Lower lobe of right lung (tissue), 2 donors: ENCODE measurements at regions not wholly inside any gene's neighbourhood (a gene's known extent, or its start where the extent isn't known, plus 50 kb on each side); places are given as distances from the start of the nearest gene placed in this dataset.
"Not testable (repeated sequence)": the region's sequence is repeated elsewhere in the genome, so short reads cannot be mapped to it uniquely, and the experiment has no call there.

Experiments used
- ATAC-seq, 2 donors: fragments of 200-7000 bp; cut with Tn5 transposase; one replicate each; pipeline ENCODE4 v1.9.1; 2020 to 2022; ENCODE audit warnings: mild to moderate bottlenecking in 2 of 2, moderate library complexity in 2 of 2
- DNase-seq: peaks from one replicate; pipeline ENCODE4 v3.0.0-alpha.2; 2020
- H3K27ac ChIP-seq: fragments of 200-600 bp; one replicate; pipeline ENCODE4 v1.8.0; 2022
- H3K27me3 ChIP-seq: fragments of 200-600 bp; one replicate; pipeline ENCODE4 v1.8.0; 2022; ENCODE audit warnings: low read depth
- H3K36me3 ChIP-seq: fragments of 200-600 bp; one replicate; pipeline ENCODE4 v1.8.0; 2022; ENCODE audit warnings: mild to moderate bottlenecking
- H3K4me1 ChIP-seq: fragments of 200-600 bp; one replicate; pipeline ENCODE4 v1.8.0; 2022
- H3K4me3 ChIP-seq: fragments of 200-600 bp; one replicate; pipeline ENCODE4 v1.8.0; 2022; ENCODE audit warnings: mild to moderate bottlenecking
- H3K9me3 ChIP-seq: fragments of 200-600 bp; one replicate; pipeline ENCODE4 v1.8.0; 2022
- CTCF ChIP-seq: fragments of 200-600 bp; IDR thresholded peaks from one replicate; pipeline ENCODE4 v1.8.0; 2022; ENCODE audit warnings: antibody characterized with exemption, mild to moderate bottlenecking
- intact Hi-C: fragments of 100-400 bp; cut with DNase I; formaldehyde crosslinking; loops from one replicate; pipeline ENCODE4 v1.11.0; 2022
- donor health status: DM: no; HTN: yes; CAD: no; lungs with severe emphysema.

GRCh38 chr21:9003909-9004814, 1517.2 kb upstream of the TPTE start:
- H3K9me3 ChIP-seq, DNase-seq, H3K36me3 ChIP-seq, H3K4me1 ChIP-seq, intact Hi-C loops, H3K27ac ChIP-seq, H3K4me3 ChIP-seq, ATAC-seq: not testable (repeated sequence)
- H3K27me3 ChIP-seq, result peaks cover 19% of the 10 kb centered on the region

GRCh38 chr21:9004815-9005518, 1516.4 kb upstream of the TPTE start:
- intact Hi-C loops, H3K4me3 ChIP-seq, H3K4me1 ChIP-seq, DNase-seq, H3K9me3 ChIP-seq, ATAC-seq, H3K36me3 ChIP-seq, H3K27ac ChIP-seq: not testable (repeated sequence)
- peaks cover 24% of the 10 kb centered on the region for H3K27me3 ChIP-seq

GRCh38 chr21:9005671-9006070, 1515.7 kb upstream of the TPTE start:
- H3K4me3 ChIP-seq, intact Hi-C loops: not testable (repeated sequence)

GRCh38 chr21:9006111-9006510, 1515.3 kb upstream of the TPTE start:
- DNase-seq, intact Hi-C loops, H3K4me3 ChIP-seq, H3K9me3 ChIP-seq, H3K27ac ChIP-seq, H3K4me1 ChIP-seq, ATAC-seq, H3K36me3 ChIP-seq: not testable (repeated sequence)
- peaks cover 26% of the 10 kb centered on the region for H3K27me3 ChIP-seq

More at GRCh38 chr21:9005671-9006070, 1515.7 kb upstream of the TPTE start:
- not testable (repeated sequence) for DNase-seq, H3K4me1 ChIP-seq, H3K9me3 ChIP-seq, H3K27ac ChIP-seq, ATAC-seq, H3K36me3 ChIP-seq
- H3K27me3 ChIP-seq, result peaks cover 24% of the 10 kb centered on the region

- H3K4me1 ChIP-seq, H3K9me3 ChIP-seq, ATAC-seq, H3K4me3 ChIP-seq, intact Hi-C loops, H3K36me3 ChIP-seq, DNase-seq, H3K27ac ChIP-seq: not testable (repeated sequence)
- peaks cover 33% of the 10 kb centered on the region for H3K27me3 ChIP-seq
Observed at GRCh38 chr21:9006553-9007323, 1514.6 kb upstream of the TPTE start.

- Histone ChIP-seq H3K4me3 (no peak overlapping the region), H3K4me1 (no peaks in the 10 kb centered on the region), H3K9me3 (no peaks in the 10 kb centered on the region), H3K27ac (no peak overlapping the region), H3K27me3 (peaks cover 44% of the 10 kb centered on the region), H3K36me3 (no peaks in the 10 kb centered on the region)
- DNase-seq (no peak), ATAC-seq (peak in 1 of 2 donors; percentile 64)
- TF ChIP-seq CTCF, result no peak
- intact Hi-C loops, result no loop called here
Observed at GRCh38 chr21:9008636-9009035, 1512.7 kb upstream of the TPTE start.

GRCh38 chr21:9009267-9010016, 1511.9 kb upstream of the TPTE start:
- H3K4me1 ChIP-seq, DNase-seq, H3K4me3 ChIP-seq, H3K9me3 ChIP-seq, ATAC-seq, H3K27ac ChIP-seq, intact Hi-C loops, H3K36me3 ChIP-seq: not testable (repeated sequence)
- peaks cover 44% of the 10 kb centered on the region for H3K27me3 ChIP-seq

- ATAC-seq, H3K9me3 ChIP-seq, H3K36me3 ChIP-seq, H3K4me1 ChIP-seq, DNase-seq, H3K4me3 ChIP-seq, intact Hi-C loops, H3K27ac ChIP-seq: not testable (repeated sequence)
- H3K27me3 ChIP-seq, result peaks cover 44% of the 10 kb centered on the region
Observed at GRCh38 chr21:9010121-9010795, 1511.1 kb upstream of the TPTE start.

GRCh38 chr21:9010936-9011890, 1510.2 kb upstream of the TPTE start:
- intact Hi-C loops, DNase-seq, H3K4me1 ChIP-seq, H3K27ac ChIP-seq, H3K4me3 ChIP-seq, ATAC-seq, H3K36me3 ChIP-seq, H3K9me3 ChIP-seq: not testable (repeated sequence)
- H3K27me3 ChIP-seq, result peaks cover 50% of the 10 kb centered on the region

GRCh38 chr21:9011916-9012315, 1509.5 kb upstream of the TPTE start:
- H3K27ac ChIP-seq, DNase-seq, H3K4me3 ChIP-seq, intact Hi-C loops, H3K4me1 ChIP-seq, H3K9me3 ChIP-seq, H3K36me3 ChIP-seq, ATAC-seq: not testable (repeated sequence)
- peaks cover 50% of the 10 kb centered on the region for H3K27me3 ChIP-seq
